H1 (cell line): ENCODE measurements at regions not wholly inside any gene's neighbourhood (a gene's known extent, or its start where the extent isn't known, plus 50 kb on each side); places are given as distances from the start of the nearest gene placed in this dataset.

Experiments used
- E2F6 ChIP-seq: IDR thresholded peaks from 2 replicates; pipeline ENCODE4 v1.6.1; 2012; ENCODE audit warnings: inconsistent platforms
- HDAC6 ChIP-seq: IDR thresholded peaks from one replicate; pipeline ENCODE4 v1.7.1; 2012; ENCODE audit warnings: low read depth, mild to moderate bottlenecking, inconsistent platforms, low read length, moderate library complexity
- MAX ChIP-seq: IDR thresholded peaks from 2 replicates; pipeline ENCODE4 v1.6.1; 2012; ENCODE audit warnings: inconsistent platforms
- POLR2AphosphoS5 ChIP-seq: IDR thresholded peaks from 2 replicates; pipeline ENCODE4 v1.6.1; 2011; ENCODE audit warnings: low read depth, low read length

- TF ChIP-seq E2F6: no peak
- no peak for TF ChIP-seq MAX
- TF ChIP-seq POLR2AphosphoS5: no peak
- TF ChIP-seq HDAC6: no peak
Measured at GRCh38 chr12:34292736-34293625, 270.7 kb downstream of the ALG10 start (continued).
